ENCODE measurements at regions not wholly inside any gene's neighbourhood (a gene's known extent, or its start where the extent isn't known, plus 50 kb on each side); places are given as distances from the start of the nearest gene placed in this dataset.

DNA sequence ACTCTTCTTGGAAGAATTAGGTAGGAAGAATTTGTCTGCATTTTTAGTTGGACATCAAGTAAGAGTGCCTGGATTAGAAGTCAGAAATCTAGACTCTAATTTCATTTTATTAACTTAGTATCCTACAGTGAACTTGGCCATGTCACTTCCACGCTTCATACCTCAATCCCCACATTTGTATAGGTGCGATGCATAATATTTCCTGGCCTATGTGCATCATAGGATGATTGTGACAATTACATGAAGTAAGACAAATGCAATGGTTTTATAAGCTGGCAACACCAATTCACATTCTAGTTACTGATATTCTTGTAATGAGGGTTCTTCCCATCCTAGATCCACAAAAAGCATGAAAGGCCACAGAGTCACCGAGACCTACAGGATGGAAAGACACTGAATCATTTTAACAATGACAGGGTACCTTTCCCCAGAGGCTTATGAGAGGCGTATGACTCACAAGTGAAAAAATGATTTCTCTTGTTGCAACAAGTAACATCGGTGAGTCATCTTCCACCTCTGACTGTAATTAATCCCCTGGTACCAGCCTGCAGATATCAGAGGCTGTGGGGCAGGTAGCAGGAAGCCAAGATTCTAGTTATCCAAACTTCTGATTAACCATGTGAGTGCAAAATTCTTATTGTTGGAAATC is 56.0 kb upstream of the OR5AK2 start:
- no peak for DNase-seq

GRCh38 chr11:56923116-56923515 is 65.6 kb upstream of the OR5AK2 start:
- no peak for DNase-seq

GRCh38 chr11:56922421-56922820 is 66.3 kb upstream of the OR5AK2 start:
- no peak for DNase-seq

- DNase-seq, result no peak
Observed at GRCh38 chr11:56917708-56918400, 70.9 kb upstream of the OR5AK2 start.

DNA sequence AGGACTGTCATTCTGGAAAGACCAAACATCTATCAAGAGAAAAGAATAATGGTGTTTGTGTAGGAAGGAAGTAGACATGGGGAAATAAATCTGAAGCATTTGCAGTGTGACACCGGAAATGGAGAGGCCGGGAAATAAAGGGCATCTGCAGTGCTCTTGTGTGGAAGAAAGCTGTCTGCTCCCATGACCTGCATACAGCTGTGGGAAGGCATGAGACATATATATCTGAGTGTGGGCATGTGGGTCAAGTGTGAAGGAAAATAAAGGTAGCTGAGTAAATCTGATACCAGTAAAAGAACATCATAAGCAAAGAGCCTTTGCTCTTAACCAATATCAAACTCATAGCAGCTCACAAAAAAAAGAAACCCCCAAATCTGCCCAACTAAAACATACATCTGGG is 72.1 kb upstream of the OR5AK2 start:
- no peak for DNase-seq

DNA sequence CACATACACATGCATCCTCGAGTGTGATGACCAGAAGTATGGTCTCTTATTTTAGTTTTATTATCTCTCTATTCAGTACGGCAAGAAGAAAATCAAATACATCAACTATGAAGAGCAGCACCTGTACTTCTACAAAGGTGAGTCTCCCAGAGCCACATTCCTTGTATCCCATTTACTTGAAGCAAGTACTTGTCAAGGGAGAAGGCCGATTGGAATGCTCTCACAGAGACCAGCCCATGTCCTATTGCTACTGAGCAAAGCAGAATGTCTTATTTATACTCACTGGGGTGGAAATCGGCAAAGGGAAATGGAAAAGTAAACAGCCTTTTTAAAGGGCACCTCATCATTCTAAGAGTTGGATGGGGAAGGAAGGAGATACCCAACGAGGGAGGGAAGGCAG is 72.6 kb upstream of the OR5AK2 start:
- no peak for DNase-seq

- no peak for DNase-seq
Observed at GRCh38 chr11:56911312-56911711, 77.4 kb upstream of the OR5AK2 start.

DNA sequence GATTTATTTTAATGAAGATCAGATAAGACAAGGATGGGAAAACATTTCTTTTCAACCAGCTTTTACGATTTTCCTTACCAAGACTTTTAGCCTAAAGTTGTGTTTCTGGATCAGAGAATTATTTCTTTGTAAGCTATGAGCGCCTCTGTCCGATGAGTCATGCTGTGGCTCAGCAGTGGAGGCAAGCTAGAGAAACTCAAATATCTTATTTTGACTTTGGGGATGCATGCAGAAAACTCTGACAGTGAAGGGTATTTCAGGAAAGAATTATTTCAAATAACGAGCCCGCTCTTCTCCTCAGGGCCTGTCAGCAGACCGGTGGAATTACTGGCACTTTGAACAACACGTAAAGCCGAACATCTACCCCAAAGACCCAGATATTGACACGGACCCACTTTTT is 77.9 kb upstream of the OR5AK2 start:
- DNase-seq, result no peak

DNA sequence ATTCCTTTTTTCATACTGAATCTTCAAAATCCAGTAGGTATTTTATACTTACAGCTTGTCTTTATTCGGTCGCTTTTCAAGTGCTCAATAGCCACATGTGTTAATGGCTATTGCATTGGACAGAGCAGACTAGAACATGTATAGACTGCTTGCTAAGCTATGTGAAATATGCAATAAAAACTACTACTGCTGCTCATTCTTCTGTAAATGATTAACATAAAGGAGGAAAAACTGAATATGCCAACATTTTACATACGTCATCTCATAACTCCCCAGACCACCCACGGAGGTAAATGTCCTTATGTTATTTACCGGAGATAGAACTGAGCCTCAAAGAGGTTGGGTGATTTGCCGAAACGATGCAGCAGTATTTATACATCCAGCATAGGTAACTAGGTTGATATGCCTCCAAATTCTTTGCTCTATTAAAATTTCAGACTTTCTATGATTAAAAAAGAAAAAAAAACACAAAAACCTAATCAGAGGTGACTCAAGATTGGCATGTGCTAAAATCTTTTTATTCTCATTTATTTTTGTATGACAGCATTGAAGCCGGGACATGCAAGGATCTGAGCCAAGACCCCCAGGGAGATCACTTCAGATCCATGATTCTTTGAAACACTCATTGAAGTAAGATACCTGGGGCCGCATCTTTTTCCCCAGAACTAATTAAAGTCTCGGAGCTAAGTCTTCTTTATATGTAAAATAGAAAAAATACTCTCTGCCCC is 78.5 kb upstream of the OR5AK2 start:
- no peak for DNase-seq

DNA sequence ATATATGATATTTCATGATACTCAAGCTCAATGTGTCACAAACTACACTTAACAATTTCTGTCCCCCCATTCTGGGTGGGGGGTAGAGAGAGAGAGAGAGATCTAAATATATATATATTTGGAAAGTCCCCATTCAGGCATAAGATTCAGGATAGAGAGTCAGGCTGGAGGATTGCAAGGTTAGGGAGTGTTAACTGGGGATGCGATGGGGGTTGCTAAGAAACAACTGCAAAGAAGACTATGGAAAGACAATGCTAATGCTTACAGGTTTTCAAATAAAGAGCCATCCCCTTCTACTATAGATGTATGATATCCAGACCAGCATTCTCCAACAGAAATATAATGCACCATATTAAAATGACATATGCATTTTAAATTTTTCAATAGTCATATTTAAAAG is 79.2 kb upstream of the OR5AK2 start:
- DNase-seq, result no peak

DNA sequence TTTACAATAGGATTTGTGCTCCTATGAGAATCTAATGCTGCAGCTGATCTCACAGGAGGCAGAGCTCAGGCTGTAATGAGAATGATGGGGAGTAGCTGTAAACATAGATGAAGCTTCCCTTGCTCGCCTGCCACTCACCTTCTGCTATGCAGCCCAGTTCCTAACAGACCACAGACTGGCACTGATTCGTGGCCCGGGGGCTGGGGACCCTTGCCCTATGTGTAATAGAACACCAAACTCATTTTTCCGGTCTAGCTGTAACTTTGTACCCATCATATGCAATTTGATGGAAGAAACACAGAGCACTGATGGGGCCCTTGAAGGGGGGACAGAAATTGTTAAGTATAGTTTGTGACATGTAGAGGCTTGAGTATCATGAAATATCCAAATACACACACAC is 79.6 kb upstream of the OR5AK2 start:
- no peak for DNase-seq

DNA sequence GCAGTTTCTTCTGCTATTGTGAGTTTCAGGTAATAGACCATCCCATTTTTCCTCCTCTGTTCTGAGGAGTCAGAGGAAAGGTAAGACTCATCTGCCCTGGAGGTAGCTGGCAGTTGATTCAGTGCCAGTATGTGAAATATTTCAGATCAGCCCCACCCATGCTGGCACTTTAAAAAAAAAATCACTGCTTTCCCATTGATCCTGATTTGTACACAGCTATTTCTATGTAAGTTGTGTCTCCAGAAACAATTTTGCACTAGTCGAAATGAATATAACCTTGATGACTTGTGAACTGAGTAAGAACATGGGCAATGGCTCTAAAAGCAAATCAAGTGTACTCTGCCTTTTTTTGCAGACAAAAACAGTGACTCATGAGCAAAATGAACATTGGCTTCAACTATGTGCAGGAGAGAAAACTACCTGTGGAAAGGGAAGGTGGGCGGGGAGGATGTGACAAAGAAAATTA is 82.0 kb upstream of the OR5AK2 start:
- DNase-seq, result no peak

GRCh38 chr11:56905936-56906335 is 82.8 kb upstream of the OR5AK2 start:
- DNase-seq, result no peak

- no peak for DNase-seq
Observed at GRCh38 chr11:56905442-56905841, 83.3 kb upstream of the OR5AK2 start.

GRCh38 chr11:56898856-56899255 is 89.9 kb upstream of the OR5AK2 start:
- no peak for DNase-seq

DNA sequence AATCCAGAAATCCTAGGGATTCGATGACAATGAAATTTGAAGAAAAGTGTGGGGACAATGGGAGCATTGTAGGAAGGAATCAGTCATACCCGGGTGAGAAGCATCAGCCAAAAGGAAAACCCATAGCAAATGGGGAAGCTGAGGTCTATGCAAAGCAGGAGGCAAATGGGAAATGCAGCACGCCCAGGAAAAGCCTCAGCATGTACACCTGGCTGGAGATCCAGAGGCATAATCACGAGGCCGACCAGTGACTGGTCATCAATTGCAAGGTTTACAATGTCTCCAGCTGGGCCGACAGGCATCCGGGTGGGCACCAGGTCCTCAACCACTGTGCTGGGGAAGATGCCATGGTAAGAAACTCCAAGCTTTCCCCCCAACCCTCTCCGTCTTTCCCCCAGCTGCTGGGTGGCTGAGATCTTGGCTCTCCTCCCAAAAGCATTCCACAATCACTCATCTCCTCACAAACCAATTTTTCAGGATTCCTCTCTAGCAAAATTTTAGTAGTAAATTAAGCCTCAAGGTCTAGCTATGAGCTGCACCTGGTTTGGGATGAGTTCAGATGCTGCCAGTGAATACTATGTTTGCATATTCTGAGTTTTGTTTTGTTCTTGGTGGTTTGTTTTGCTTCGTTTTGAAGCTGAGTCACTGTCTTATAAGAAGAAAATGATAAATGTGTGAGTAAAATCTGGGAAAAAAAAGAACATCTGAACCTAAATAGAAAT is 98.0 kb upstream of the OR5AK2 start:
- no peak for DNase-seq

GRCh38 chr11:56889986-56890385 is 98.7 kb upstream of the OR5AK2 start:
- no peak for DNase-seq

- no peak for DNase-seq
Observed at GRCh38 chr11:56887940-56888339, 100.8 kb upstream of the OR5AK2 start.

GRCh38 chr11:56886455-56886854 is 102.3 kb upstream of the OR5AK2 start:
- DNase-seq, result no peak

DNA sequence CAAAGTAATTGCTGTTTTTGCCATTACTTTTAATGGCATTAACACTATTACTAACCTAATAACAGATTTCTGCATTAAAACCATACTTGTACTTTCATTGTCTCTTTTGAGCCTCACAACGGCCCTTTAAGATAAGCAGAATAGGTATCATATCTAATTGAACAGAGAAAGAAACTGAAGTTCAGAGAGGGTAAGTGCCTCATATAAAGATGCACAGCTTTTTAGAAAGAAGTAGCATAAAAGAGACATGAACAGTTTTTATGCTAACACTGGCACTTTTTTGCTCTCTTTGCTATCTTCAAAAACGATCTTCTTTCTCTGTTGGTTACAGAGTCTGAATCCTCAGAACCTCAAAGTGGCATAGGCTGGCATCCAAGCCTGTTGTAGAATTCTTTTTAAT is 102.9 kb upstream of the OR5AK2 start:
- no peak for DNase-seq

DNA sequence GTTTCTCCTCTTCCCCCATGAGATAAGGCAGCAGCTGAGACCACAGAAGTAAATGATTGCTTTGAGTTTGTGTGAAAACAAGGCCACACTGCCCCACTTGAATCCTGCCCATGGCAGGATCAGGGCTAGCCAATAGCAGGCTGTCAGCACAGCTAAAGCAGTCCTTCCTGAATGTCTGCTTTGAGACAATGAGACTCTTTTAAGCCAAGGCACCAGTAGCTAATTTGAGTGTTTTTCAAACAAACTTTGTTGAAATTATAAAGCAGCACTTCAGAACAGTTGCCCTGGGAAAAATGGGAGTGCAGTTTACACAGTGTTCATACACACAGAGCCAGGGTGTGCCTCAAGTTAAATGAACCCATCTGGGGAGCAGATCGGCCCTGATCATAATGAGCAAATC is 103.5 kb upstream of the OR5AK2 start:
- no peak for DNase-seq

DNA sequence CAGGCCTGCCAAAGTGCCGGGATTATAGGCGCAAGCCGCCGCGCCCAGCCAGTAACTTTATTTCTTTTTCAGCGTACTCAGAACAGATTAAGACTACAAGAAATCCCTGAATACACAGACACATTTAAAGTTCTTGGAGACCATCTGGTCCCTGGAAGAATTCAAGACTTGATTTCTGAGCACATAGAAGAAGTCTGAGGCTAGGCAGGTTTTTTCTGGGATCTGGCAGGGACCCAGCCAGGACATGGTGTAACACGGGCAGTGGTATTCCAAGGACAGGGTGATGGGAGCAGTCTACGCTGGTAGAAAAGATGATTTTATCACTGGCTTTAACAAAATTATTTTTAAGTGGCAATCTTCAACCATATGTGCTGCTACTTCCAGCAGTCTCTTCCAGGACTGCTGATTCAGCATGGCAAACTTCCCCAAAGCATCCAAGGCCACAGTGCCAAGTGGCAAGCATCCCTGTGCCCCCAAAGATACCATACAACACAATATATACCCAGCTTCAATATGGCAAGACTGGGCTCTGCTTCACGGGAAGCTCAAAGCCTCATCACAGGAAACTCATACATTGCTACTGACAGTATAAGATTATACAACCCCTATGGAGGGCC is 105.2 kb upstream of the OR5AK2 start:
- DNase-seq, result no peak
